GM21367 (cell line): ENCODE measurements at regions not wholly inside any gene's neighbourhood (a gene's known extent, or its start where the extent isn't known, plus 50 kb on each side); places are given as distances from the start of the nearest gene placed in this dataset.

ENCODE experiments used
- ATAC-seq: cut with Tn5 transposase; IDR thresholded peaks from one replicate; pipeline ENCODE4 v1.9.1; 2021; ENCODE audit not compliant: unreplicated experiment

DNA sequence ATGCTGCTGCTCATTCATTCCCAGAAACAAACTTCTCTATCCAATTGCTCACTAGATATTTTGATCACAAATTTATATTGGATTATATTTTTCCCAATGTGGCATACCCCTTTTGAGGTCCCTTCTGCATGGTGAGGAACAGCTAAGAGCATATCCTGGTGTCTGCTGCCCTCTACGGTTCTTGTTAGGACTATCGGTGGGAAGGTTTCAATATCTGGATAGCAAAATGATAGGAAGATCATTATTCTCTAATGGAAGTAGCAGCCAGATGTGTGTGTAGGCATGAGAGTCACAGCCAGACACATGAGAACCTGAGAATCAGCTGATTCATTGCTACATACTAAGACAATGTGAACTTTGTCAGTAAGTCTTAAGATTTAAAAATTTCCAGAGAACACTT lies 1422.4 kb upstream of the MIR17HG start:
- ATAC-seq: no peak

DNA sequence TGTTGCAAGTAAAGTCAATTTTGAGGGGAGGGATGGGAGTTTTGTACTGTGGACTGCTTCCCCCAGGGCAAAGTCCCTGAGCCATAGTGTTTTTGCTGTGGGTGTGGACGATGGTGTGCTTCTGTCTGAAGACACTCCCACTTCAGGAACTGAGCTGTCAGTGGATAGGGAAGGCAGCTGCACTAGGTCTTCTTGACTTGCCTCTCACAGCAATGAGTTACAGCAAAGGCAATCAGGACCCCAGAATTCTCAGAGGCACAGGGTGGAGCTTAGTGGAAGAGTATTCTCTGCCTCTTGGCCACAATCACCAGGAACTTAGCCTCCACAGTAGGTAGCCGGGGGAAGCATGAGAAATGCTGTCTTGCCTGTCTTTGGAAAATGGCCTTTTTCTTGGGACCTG lies 1416.6 kb upstream of the MIR17HG start:
- no peak for ATAC-seq

DNA sequence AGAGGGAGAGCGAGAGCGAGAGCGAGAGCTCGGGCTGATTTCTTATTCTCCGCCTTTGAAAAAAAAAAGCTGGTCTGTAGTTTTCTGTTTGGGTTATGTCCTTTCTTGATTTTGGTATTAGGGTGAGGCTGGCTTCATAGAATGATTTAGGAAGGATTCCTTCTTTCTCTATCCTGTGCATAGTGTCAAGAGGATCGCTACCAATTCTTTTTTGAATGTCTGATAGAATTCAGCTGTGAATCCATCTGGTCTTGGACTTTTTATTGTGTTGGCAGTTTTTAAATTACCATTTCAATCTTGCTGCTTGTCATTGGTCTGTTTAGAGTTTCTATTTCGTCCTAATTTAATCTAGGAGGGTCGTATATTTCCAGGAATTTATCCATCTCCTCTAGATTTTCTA lies 1414.6 kb upstream of the MIR17HG start:
- no peak for ATAC-seq

DNA sequence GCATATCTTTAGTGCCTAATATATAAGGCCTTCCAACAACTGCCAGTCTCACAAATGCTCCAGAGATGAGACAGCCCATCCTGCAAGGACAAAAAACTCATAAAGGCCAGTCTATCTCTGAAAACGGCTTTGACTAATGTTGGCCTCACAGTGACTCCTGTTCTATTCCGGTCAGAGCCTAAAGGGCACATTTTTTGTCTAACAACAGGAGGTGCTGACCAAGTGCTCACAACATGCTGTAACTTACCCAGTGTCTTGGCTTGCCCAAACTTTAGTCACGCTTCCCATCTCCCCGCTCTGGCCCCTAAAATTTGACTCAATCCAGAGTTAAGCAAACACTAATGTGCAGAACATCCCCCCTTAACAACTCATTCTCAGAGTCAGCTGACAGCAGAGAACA lies 1411.2 kb upstream of the MIR17HG start:
- ATAC-seq: no peak

DNA sequence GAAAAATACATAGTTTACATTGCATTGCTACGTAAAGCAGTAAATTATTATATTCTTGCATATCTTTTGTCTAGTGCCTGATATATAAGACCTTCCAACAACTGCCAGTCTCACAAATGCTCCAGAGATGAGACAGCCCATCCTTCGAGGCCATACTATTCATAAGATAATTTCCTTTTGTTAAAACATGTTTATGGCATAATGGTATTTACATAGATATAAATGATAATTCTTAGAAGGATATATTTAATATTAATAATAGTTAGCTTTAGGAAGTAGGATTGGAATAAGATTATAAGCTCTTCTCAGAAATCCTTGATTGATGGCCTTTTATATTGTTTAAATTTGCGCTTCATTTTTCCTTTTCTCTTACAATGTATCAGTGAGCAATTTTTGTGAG lies 1410.1 kb upstream of the MIR17HG start:
- no peak for ATAC-seq

DNA sequence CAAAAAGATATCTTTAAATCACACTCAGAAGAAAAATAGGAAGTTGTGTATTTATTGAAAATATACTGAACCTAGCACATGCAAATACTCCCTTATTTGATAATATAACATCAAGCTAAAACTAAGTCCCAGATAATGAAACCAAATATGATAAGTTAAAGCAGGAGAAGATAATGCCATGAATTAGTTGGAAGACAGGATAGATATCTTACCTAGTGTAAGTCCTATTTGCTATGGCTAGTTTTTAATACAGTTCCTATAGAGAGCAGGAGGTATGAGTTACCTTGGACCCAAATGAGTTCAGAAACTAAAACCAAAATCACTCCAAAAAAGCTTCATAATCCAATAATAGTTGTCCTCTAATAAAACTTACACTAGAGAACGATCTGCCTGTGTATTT lies 1407.1 kb upstream of the MIR17HG start:
- no peak for ATAC-seq

DNA sequence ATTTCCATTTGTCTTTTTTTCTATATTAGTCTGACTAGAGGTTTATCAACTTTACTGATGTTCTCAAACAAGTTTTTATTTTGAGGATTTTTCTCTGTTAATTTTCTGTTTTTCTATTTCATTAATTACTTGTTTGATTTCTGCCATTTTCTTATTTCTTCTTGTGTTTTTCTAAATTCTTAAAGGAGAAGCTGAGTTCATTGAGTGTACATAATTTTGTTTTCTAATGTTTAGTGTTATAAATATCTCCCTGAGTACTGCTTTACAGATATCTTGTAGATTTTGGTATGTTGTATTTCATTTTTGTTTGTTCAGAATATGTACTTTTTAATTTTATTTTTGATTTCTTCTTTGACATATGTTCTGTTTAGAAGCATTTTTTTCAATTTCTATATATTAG lies 1404.3 kb upstream of the MIR17HG start:
- ATAC-seq: no peak

DNA sequence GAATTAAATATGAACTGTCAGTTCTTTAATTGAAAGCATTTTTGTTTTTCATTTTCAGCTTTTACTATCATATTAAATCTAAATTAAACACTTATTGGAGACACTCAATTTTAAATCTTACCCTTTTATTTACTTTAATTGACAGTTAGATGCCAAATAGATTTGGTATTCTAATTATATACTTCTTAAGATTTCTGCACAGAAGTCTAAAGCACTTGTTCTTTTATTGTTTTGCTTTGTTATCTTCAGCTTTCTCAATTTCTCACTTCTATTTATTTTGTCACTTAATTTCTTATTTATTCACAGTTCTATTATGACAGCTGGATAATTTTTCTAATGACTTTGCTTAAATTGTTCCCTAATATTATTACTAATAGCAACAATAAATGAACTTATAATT lies 1397.3 kb upstream of the MIR17HG start:
- no peak for ATAC-seq

DNA sequence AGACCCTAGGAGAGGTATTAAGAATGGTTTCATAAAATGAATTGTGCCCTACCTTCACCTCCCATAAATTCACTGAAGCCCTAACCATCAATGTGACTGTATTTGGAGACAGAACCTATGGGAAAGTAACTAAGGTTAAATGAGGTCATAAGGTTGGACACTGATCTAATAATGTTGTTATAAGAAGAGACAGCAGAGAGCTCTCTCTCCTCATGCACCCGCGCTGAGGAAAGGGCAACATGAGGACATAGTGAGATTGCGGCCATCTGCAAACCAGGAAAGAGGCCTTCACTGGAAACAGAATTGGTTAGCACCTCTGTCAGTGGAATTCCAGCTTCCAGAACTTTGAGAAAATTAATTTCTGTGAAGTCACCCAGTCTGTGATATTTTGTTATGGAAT lies 1396.1 kb upstream of the MIR17HG start:
- ATAC-seq: no peak

DNA sequence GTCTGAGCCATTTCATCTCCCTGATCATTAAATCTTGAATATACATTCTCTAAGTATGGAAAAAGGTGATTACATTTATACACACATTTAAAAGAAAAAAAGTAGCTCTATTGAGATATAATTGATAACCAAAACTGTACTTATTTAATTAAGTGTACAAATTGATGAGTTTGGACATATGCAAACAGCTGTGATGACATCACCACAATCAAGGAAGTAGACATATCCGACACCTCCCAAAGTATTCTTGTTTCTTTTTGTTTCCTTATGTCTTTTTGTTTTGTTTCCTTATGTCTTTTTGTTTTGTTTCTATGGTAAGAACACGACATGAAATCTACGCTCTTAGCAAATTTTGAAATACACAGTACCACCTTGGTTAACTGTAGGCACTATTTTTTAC lies 1393.9 kb upstream of the MIR17HG start:
- ATAC-seq: no peak

DNA sequence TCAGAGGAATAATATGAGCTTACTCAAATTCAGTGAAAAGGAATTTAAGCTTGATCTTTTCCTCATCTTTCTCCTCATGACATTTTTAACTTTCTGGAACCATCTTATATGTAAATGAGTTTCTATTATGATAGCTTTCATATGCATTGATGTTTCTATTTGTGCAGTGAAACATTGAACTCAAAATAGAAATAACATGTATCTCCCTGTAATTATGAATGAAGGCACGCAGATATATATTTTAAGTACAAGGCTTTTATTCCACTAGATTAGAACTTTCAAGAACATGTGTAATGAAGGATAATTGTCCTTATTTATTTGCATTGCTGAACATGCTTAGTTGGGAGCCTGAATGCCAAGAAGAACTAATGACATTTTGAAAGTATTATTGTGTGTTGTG lies 1391.7 kb upstream of the MIR17HG start:
- no peak for ATAC-seq

DNA sequence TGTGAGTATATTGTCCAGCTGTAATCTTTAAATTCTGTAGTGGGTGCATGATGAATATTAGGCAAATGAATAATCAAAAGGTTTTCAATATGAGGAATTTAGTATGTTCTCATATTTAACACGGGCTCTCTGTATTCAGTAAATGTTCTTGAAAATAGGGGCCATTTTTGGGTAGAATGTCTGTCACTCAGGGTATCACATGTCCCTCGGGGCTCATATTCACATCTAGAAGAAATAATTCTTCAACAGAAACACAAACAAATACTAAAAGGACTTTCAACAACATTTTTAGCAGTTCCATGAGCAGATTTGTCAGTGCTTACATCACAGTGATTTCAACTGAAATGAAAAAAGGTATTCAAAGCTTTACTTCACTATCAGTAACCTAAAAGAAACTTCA lies 1388.4 kb upstream of the MIR17HG start:
- no peak for ATAC-seq

DNA sequence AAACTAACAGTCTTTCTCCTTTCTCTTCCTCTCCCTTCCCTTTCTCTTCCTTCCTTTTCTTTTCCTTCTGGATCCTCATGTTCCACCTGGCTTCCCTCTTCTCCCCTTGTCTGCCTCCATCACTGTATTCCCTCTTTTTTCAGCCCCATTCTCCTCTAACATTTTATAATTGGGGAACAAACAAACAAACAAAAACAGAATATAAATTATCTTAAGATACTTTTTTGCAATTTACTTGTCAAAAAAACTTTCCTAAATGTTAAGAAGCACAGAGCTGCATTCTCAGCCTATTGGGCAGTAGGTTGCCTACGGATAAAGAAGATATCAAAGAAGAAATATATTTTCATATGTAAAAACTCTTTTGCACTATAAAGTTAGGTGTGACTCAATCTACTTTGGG lies 1382.2 kb upstream of the MIR17HG start:
- ATAC-seq: no peak

DNA sequence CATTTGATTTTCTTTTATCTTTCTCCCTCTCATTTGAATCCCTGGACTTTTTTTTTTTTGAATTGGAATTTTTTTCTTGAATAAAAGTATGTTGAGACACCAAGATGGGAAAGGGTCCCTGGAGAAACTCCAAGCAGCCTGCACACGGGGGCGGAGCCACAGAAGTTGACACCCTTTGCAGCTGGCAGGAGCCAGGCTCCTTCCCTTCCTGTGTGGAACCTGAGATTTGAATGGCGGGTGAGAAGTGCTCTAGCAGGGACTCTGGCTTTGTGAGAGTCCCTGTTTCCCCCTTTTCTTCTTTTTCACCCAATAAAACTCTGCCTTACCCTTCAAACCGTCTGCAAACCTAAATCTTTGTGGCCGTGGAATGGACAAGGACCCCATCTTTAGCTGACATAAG lies 1381.0 kb upstream of the MIR17HG start:
- ATAC-seq: no peak

DNA sequence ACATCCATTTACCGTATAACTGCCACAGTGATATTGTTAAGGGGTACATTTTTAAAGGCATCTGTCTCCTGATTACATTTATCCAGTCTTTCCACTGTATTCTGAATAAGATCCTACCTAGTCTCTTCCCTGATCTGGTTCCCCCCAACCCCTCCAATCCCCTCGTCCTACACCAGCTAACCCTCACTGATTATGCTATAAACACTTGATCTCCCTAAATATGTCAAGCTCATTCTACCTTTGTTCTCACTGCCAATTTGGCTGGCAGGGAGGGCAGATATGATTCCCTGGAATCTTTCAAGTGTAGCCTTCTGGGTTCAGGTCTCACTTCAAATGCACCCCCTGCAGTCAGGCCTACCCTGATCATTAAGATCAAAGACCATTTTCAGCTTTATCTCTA lies 1379.8 kb upstream of the MIR17HG start:
- ATAC-seq: no peak

DNA sequence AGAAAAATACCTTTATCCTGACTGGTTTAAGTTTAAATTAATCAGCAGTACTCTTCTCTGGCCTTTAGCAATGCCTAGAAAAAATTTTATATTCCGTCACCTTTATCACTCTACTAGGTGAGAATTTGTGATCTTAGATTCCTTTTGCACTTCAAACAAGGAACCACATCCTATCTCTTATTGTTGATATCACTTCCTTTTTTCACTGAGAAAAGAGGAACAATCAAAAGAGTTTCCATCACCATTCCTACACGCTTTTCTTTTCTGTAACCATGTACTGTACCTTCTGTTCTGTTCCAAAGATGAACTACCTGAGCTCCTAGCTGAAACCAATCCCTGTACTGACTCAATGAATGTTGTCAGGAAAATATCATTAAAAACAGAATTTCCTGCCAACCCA lies 1379.0 kb upstream of the MIR17HG start:
- no peak for ATAC-seq

DNA sequence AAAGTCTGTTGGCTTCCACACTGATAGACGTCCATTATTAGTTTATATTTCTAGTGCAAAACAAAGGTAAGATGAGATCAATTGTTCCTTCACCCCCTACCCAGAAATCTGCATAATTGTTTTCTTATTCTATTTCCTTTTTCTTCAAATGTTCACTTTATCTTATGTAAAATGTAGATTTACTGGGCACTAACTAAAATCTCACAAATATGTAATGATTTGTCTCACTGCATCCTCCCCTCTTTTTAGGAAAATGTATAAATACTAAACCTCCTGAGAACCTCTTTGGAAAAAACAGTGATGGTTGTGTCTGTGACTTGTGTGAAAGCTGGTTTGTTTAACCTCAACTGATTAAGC lies 1377.2 kb upstream of the MIR17HG start:
- ATAC-seq: no peak

DNA sequence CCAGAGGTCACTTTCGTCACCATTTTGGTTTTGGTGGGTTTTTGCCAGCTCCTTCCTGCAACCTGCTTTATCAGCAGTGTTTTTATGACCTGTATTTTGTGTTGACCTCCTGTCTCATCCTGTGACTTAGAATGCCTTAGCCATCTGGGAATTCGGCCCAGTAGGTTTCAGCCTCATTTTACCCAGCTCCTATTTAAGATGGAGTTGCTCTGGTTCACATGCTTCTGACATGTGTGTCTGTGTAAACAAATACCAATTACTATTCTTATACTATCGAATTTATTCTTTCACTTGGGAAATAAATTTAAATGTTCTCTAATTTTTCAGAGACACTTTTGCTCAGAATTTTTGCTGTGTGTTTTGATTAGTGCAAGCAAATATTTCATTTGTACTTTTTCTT lies 1370.3 kb upstream of the MIR17HG start:
- ATAC-seq: no peak

DNA sequence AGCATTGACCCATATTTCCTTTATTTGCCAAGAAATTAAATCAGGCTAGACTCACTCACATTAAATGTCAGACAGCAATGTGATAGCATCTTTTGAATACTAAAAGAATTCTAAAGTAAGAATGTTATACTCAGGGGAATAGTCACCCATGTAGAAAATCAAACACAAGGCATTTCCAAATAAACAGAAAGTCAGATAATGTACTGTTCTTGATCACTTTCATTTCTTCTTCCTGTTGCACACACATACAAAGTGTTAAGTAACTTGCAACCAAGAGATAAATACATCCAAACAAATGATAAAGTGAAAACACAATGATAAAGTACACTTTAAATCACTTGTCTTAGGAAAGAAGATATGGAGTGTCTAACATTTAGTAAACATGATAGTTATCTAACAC lies 1366.6 kb upstream of the MIR17HG start:
- no peak for ATAC-seq

DNA sequence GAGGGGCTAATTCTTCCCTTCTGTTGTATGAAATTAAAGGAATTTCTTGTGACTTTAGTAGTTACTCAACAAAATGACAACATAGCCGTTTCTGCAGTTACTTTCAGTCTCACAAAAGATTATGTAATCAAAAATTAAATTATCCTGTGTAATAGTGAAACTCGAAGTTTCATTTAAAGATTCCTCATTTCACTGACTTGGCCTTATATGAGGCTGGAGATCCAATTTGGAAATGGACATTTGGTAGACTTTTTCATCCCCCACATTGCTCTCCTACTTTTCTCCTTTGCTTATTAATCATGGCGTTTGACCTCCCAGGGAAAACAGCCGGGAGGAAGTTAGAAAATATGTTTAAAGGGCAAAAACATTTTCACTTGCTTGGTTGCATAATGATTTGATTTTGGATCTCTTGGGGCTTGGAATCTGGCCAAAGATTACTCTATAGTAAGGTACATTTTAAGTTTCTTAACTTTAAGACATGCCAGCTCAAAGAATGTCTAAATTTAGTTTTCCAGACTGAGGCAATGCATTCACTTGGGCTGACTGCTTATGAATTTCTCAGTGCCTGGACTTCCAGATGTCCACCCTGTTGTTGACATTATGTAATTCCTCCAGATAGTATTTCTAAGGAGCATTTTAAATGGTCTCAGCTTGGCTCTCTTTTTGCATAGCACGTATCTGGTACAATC lies 1364.9 kb upstream of the MIR17HG start:
- ATAC-seq: no peak

DNA sequence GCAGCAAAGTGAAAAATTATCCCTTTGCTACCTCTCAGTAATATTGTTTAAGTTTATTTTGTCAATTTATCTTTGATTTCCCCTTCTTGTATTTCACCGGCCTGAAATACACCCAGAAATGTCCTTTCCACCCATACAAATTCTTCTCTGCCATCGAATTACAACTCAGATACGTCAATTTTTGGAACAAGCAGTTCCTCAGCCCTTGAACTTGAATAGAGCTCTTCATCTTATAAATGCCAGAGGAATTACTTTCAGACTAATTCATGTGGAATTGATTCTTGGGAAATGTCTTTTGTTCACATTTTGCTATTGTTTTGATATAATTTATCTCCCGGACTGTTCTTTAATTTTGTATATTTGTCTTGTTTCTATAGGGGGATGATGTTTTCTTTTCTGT lies 1359.3 kb upstream of the MIR17HG start:
- ATAC-seq: no peak

DNA sequence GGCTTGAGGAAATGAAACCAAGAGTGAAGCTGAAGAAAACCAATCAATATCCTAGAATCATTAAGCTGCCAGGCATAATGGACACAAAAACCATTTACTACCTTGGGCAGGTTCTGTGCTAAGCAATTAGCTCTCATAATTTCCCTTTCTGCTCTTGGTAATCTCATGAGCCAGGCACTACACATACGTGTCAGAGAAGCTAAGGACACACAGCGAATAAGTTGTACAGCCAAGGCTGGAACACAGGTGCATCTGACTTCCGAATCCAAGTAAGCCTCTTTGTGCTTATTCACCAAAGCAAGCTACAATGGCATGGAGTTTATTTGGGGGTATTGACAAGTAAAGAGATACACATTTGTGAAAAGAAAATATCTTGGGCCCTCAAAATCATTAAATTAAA lies 1343.9 kb upstream of the MIR17HG start:
- ATAC-seq: no peak

DNA sequence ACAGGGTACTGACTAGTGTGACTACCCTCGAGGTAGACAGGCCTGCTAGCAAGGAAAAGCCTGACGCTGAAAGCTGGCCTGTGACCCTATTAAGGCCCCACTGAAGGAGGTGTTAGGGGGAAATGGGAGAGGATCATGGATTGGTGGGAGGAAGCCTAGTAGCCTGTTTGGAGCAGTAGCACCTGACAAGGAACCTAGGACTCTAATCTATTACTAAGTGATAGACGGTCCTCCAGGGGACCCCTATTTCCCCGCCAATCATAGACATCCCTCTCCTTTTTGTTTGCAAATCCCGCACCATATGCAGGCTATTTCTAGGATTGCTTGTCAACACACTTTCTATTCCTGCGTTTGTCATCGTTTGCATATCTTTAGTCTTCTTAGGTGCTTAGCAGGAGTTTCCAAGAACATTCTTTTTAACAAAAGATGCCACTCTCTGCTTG lies 1338.8 kb upstream of the MIR17HG start:
- no peak for ATAC-seq

DNA sequence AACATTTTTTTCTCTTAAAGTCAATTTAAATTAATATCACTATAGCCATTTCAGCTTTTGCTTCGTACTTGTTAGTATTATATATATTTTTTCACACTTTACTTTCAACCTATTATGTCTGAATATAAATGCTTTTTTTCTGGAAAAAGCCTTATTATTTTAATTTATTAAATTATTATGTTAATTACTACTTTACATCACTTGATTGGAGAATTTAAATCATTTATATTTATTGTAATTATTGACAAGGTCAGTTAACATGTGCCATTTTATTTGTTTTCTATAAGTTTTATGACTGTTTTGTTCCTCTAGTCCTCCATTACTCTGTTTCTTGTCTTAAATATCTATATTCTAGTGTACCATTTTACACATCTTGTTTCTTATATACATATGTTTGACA lies 1333.4 kb upstream of the MIR17HG start:
- no peak for ATAC-seq
